Stimulated activated memory B cell treated with anti-CD40 and anti-IgM and Interleukin-4, amounts not matched to agents 10 μg/mL and 1 μg/mL and 100 μg/mL, for 72 hours (primary cell): ENCODE measurements at regions not wholly inside any gene's neighbourhood (a gene's known extent, or its start where the extent isn't known, plus 50 kb on each side); places are given as distances from the start of the nearest gene placed in this dataset.
"Not testable (repeated sequence)": the region's sequence is repeated elsewhere in the genome, so short reads cannot be mapped to it uniquely, and the experiment has no call there.

Source experiments
- ATAC-seq: fragments of 150-1000 bp; cut with Tn5 transposase; 2 replicates; pipeline ENCODE4 v1.10.0; 2021
- H3K27ac Mint-ChIP-seq: one replicate; pipeline ENCODE4 v1.8.0; 2022; ENCODE audit warnings: mild to moderate bottlenecking, mixed read lengths
- H3K27me3 Mint-ChIP-seq: one replicate; pipeline ENCODE4 v1.8.0; 2022; ENCODE audit warnings: mixed read lengths
- H3K36me3 Mint-ChIP-seq: one replicate; pipeline ENCODE4 v1.8.0; 2022; ENCODE audit warnings: mixed read lengths
- H3K4me1 Mint-ChIP-seq: one replicate; pipeline ENCODE4 v1.8.0; 2022; ENCODE audit warnings: mixed read lengths
- H3K4me3 Mint-ChIP-seq: one replicate; pipeline ENCODE4 v1.8.0; 2022; ENCODE audit warnings: mild to moderate bottlenecking, moderate library complexity, mixed read lengths
- H3K9me3 Mint-ChIP-seq: one replicate; pipeline ENCODE4 v1.8.0; 2022; ENCODE audit warnings: mixed read lengths

DNA sequence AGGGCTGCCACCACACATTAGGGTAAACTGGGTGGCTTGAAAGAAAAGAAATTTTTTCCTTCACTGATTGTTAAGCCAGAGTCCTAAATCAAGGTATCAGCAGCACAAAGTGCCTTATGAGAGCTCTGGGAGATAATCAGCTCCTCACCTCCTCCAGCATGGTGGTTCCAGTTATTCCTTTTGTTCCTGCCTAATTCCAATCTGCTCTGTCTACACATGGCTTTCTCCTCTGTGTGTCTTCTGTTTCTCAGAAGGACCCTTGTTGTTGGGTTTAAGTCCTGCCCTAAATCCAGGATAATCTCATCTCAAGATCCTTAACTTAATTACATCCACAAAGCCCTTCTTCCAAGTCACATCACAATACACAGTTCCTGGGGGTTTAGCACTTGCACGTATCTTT is 1352.0 kb upstream of the CDH9 start:
- ATAC-seq: no peak
- Mint-ChIP-seq H3K9me3 (peaks cover 2% of the 10 kb centered on the region), H3K27me3 (no peaks in the 10 kb centered on the region), H3K27ac (no peak overlapping the region), H3K4me3 (no peak overlapping the region), H3K36me3 (no peaks in the 10 kb centered on the region), H3K4me1 (no peaks in the 10 kb centered on the region)

DNA sequence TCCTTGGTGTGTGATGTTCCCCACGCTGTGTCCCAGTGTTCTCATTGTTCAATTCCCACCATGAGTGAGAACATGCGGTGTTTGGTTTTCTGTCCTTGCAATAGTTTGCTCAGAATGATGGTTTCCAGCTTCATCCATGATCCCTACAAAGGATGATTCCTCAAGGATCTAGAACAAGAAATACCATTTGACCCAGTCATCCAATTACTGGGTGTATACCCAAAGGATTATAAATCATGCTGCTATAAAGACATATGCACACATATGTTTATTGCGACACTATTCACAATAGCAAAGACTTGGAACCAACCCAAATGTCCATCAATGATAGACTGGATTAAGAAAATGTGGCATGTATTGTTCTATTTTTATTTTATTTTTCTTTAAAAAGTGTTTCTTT is 1351.3 kb upstream of the CDH9 start:
- ATAC-seq, H3K36me3 Mint-ChIP-seq, H3K4me3 Mint-ChIP-seq, H3K9me3 Mint-ChIP-seq, H3K4me1 Mint-ChIP-seq, H3K27ac Mint-ChIP-seq, H3K27me3 Mint-ChIP-seq: not testable (repeated sequence)

DNA sequence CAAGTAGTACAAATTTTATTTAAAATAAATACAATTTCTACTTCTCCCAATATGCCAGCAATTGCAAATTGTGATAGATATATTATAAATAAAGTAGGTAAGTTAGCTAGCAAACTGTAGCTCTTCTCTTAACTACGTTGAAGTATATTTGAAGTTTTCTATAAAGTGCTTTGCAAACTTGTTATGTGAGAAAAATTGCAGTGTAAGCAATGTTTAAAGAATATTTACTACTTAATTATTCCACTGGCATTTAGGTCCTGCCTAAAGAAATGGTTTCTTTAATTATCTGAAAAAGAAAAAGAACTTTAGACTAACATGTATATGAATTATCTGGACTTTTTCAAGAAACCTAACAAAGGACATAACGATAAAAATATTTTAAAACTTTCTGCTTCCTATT is 1350.0 kb upstream of the CDH9 start:
- H3K27ac Mint-ChIP-seq: no peak overlapping the region
- peaks cover 2% of the 10 kb centered on the region for H3K9me3 Mint-ChIP-seq

DNA sequence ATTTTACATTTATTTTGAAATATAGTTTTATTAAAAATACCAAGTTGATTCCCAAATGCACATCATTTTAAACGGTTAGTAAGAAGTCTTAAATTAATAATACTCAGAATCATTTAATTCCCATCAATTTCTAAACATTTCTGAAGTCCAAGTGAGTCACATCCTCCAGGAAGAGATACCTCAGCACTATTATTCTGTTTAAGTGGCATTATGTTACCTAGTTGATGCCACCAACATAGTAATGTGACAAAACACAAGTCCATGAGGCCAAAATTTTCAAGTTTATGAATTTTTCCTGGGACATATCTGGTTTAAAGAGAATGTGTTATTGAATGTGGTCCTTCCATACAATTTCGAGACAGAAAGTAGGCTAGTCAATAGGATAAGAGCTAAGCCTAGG is 1348.3 kb upstream of the CDH9 start:
- no peak overlapping the region for H3K27ac Mint-ChIP-seq

More for the DNA sequence above, 1350.0 kb upstream of the CDH9 start:
- Mint-ChIP-seq H3K4me1 (no peaks in the 10 kb centered on the region), H3K36me3 (no peaks in the 10 kb centered on the region), H3K27me3 (no peaks in the 10 kb centered on the region), H3K4me3 (no peak overlapping the region)
- ATAC-seq: no peak

DNA sequence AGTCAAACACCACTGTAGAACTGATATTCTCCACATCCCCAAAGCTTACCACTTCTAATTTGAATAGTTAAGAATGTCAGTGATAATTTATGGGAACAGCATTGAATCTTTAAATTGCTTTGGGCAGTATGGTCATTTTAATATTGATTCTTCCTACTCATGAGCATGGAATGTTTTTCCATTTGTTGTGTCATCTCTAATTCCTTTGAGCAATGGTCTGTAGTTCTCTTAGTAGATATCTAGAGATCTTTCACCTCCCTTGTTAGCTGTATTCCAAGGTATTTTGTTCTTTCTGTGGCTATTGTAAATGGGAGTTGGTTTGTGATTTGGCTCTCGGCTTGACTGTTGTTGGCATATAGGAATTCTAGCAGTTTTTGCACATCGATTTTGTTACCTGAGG is 1341.8 kb upstream of the CDH9 start:
- H3K36me3 Mint-ChIP-seq: no peaks in the 10 kb centered on the region
- H3K27ac Mint-ChIP-seq: no peak overlapping the region
- no peak for ATAC-seq
- H3K9me3 Mint-ChIP-seq: peaks cover 14% of the 10 kb centered on the region
- no peaks in the 10 kb centered on the region for H3K4me1 Mint-ChIP-seq
- H3K27me3 Mint-ChIP-seq: no peaks in the 10 kb centered on the region
- H3K4me3 Mint-ChIP-seq: no peak overlapping the region

More for the DNA sequence above, 1348.3 kb upstream of the CDH9 start:
- Mint-ChIP-seq H3K4me3 (no peak overlapping the region), H3K4me1 (no peaks in the 10 kb centered on the region), H3K9me3 (peaks cover 2% of the 10 kb centered on the region), H3K36me3 (no peaks in the 10 kb centered on the region), H3K27me3 (no peaks in the 10 kb centered on the region)
- ATAC-seq: no peak

DNA sequence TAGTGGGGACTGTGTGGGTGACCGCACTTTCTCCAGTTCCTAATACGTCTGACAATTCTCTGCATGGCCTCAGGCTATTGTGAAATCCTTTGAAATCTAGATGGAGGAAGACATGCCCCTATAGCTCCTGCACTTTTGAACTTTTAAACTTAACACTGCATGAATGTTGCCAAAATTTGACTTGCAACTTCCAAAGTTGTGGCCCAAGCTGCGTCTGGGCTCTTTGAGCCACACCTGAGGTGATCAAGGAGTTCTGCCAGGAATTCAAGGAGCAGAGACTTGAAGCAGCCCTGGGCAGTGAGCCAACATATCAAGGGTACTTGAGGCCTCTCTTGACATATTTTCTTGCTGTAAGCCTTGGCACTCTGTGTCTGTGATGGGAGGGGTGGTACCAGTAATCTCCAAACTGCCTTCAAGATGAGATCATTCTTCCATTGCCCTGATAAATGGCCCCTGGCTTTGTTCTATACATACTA is 1336.1 kb upstream of the CDH9 start:
- Mint-ChIP-seq H3K36me3 (no peaks in the 10 kb centered on the region), H3K4me1 (no peaks in the 10 kb centered on the region), H3K27ac (no peak overlapping the region), H3K4me3 (no peak overlapping the region), H3K27me3 (no peaks in the 10 kb centered on the region), H3K9me3 (peaks cover 13% of the 10 kb centered on the region)
- ATAC-seq: no peak

DNA sequence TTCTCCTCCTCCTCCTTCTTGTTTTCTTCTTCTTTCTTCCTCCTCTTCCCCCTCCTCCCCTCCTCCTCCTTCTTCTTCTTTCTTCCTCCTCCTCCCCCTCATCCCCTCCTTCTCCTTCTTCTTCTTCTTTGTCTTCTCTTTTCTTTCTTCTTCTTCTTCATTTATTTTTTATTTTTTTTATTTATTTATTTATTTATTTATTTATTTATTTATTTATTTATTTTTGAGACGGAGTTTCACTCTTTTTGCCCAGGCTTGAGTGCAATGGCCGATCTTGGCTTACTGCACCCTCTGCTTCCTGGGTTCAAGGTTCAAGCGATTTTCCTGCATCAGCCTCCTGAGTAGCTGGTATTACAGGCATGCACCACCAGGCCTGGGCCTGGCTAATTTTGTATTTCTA is 1332.5 kb upstream of the CDH9 start:
- H3K36me3 Mint-ChIP-seq: no peaks in the 10 kb centered on the region
- no peaks in the 10 kb centered on the region for H3K4me1 Mint-ChIP-seq
- H3K27me3 Mint-ChIP-seq: no peaks in the 10 kb centered on the region
- ATAC-seq: no peak
- H3K27ac Mint-ChIP-seq: no peak overlapping the region
- peaks cover 7% of the 10 kb centered on the region for H3K9me3 Mint-ChIP-seq
- no peak overlapping the region for H3K4me3 Mint-ChIP-seq

DNA sequence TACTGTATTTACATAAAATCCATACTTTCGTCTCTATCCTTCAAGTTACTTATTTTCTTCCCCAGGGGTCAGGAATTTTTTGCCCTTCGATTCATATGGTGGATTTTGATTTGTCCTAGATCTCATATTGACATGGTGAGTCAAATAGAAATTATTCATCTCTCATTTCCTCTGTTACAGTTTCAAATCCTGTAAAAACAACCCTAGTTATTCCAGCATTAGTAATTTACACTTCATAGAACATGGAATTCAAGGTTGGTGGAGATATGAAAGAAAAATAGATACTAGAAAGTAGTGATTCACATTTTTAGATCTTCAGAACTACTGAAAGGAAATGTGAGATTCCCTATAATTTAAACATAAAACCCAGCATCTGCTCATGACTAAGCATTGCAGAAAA is 1331.0 kb upstream of the CDH9 start:
- no peaks in the 10 kb centered on the region for H3K36me3 Mint-ChIP-seq
- H3K27ac Mint-ChIP-seq: no peak overlapping the region
- H3K27me3 Mint-ChIP-seq: no peaks in the 10 kb centered on the region
- no peaks in the 10 kb centered on the region for H3K4me1 Mint-ChIP-seq
- ATAC-seq: no peak
- H3K4me3 Mint-ChIP-seq: no peak overlapping the region
- H3K9me3 Mint-ChIP-seq: peaks cover 7% of the 10 kb centered on the region

DNA sequence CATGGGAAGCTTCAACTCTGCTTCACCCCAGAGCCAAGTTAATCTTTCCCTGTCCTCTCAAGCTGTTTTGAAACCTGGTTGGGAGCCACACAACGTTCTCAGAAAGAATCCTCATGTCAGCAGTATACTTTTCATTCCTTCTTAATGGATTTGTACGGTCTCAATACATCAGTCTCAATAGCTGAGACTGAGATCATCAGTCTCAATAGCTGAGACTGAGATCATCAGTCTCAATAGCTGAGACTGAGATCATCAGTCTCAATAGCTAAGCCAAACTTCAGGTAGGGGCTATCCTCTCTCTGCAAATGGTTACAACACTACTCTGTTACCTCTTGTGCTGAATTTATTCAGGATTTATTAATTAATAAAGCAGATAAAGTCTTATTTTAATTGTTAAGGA is 1317.4 kb upstream of the CDH9 start:
- ATAC-seq: no peak
- Mint-ChIP-seq H3K36me3 (no peaks in the 10 kb centered on the region), H3K27ac (no peak overlapping the region), H3K4me1 (no peaks in the 10 kb centered on the region), H3K9me3 (peaks cover 13% of the 10 kb centered on the region), H3K27me3 (no peaks in the 10 kb centered on the region), H3K4me3 (no peak overlapping the region)

DNA sequence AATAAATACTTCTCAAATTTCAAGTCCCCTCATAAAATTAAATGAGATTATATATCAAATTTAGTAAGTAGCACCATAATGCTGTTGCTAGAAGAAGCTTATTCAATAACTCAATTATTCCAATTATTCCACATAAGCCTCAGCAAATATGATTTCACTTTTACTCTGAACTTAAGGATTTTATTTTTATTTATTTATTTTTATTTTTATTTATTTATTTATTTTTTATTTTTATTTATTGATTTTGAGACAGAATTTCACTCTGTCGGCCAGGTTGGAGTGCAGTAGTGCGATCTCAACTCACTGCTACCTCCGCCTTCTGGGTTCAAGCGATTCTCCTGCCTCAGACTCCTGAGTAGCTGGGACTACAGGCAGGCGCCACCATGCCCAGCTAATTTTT is 1308.3 kb upstream of the CDH9 start:
- Mint-ChIP-seq H3K27me3 (no peaks in the 10 kb centered on the region), H3K9me3 (peaks cover 4% of the 10 kb centered on the region), H3K4me3 (no peak overlapping the region), H3K4me1 (no peaks in the 10 kb centered on the region), H3K27ac (no peak overlapping the region), H3K36me3 (no peaks in the 10 kb centered on the region)
- ATAC-seq: no peak

DNA sequence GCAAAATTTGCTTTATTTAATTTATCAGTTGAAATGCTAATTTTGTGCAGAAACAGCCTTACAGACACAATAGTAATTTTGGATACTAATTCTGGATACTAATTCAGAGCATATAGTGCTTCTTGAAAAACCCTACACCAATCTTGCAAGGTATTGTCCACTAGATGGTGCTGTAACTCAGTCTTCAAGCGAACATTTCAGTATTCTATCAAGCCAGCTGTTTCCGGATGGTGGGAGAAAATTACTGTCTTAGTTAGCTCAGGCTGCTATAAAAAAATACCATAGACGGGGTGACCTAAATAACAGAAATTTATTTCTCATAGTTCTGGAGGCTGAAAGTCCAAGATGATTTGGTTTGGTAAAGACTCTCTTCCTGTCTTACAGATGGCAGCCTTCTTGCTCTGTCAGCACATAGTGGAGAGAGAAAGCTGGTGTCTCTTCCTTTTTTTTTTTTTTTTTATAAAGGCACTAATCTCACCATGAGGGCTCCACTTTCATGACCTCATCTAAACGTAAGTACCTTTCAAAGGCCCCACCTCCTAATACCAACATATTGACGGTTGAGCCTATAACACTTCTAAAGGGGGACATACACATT is 1306.5 kb upstream of the CDH9 start:
- Mint-ChIP-seq H3K4me3 (no peak overlapping the region), H3K27ac (no peak overlapping the region), H3K27me3 (no peaks in the 10 kb centered on the region), H3K4me1 (no peaks in the 10 kb centered on the region), H3K36me3 (no peaks in the 10 kb centered on the region), H3K9me3 (no peaks in the 10 kb centered on the region)
- no peak for ATAC-seq

DNA sequence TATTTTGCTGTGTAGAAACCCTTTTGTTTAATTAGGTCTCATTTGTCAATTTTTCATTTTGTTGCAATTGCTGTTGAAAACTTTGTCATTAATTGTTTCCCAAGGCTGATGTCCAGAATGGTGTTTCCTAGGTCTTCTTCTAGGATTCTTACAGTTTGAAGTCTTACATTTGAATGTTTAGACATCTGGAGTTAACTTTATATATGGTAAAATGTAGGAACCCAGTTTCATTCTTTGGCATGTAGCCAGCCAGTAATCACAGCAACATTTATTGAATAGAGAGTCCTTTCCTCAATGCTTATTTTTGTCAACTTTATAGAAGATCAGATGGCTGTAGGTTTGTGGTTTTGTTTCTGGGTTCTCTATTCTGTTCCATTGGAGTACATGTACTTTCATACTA is 1290.8 kb upstream of the CDH9 start:
- H3K27me3 Mint-ChIP-seq: no peaks in the 10 kb centered on the region
- no peak for ATAC-seq
- no peak overlapping the region for H3K27ac Mint-ChIP-seq
- H3K9me3 Mint-ChIP-seq: peaks cover 3% of the 10 kb centered on the region
- no peaks in the 10 kb centered on the region for H3K4me1 Mint-ChIP-seq
- no peaks in the 10 kb centered on the region for H3K36me3 Mint-ChIP-seq
- no peak overlapping the region for H3K4me3 Mint-ChIP-seq

DNA sequence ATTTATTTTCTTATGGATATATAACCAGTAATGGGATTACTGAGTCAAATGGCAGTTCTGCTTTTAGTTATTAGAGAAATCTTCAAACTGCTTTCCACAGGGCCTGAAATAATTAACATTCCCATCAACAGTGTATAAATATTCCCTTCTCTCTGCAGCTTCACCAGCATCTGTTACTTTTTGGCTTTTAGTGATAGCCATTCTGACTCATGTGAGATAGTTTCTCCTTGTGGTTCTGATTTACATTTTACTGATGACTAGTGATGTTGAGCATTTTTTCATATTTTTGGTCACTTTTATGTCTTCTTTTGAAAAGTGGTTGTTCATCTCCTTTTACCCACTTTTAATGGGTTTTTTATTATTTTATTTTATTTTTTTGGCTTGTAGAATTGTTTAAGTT is 1290.3 kb upstream of the CDH9 start:
- H3K9me3 Mint-ChIP-seq: peaks cover 3% of the 10 kb centered on the region
- no peaks in the 10 kb centered on the region for H3K27me3 Mint-ChIP-seq
- no peaks in the 10 kb centered on the region for H3K36me3 Mint-ChIP-seq
- H3K4me1 Mint-ChIP-seq: no peaks in the 10 kb centered on the region
- no peak for ATAC-seq
- H3K4me3 Mint-ChIP-seq: no peak overlapping the region
- H3K27ac Mint-ChIP-seq: no peak overlapping the region

DNA sequence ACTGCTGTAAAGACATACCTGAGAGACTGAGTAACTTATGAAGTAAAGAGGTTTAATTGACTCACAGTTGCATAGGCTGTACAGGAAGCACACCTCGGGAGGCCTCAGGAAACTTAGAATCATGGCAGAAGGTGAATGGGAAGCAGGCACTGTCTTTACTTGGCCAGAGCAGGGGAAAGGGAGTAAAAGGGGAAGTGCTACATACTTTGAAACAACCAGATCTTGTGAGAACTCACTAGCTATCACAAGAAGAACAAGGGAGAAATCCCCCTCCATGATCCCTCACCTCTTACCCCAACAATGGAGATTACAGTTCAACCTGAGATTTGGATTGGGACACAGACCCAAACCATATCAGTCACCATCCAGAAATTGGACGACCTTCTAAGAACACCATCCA is 1285.8 kb upstream of the CDH9 start:
- ATAC-seq: no peak
- Mint-ChIP-seq H3K36me3 (no peaks in the 10 kb centered on the region), H3K27me3 (no peaks in the 10 kb centered on the region), H3K4me1 (no peaks in the 10 kb centered on the region), H3K4me3 (no peak overlapping the region), H3K27ac (no peak overlapping the region), H3K9me3 (no peaks in the 10 kb centered on the region)

DNA sequence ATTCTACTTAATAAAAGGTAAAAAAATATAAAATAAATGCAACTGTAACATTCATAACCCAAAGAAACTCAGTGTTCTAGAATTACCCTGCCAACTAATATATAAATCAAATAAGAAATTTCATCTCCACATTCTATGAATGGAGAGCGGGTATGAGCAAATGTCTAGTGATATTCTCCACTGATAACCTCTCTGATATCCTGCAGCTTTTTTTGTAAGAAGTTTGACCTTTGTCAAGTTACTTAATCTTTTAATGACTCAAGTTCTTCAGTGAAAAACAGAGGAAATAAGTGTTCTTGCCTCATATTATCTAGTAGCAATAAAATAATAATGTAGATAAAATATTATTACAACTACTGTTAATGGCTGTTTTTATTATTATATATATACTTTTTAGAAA is 1275.6 kb upstream of the CDH9 start:
- Mint-ChIP-seq H3K27me3 (no peaks in the 10 kb centered on the region), H3K9me3 (peaks cover 2% of the 10 kb centered on the region), H3K4me1 (no peaks in the 10 kb centered on the region), H3K4me3 (no peak overlapping the region), H3K27ac (no peak overlapping the region), H3K36me3 (no peaks in the 10 kb centered on the region)
- ATAC-seq: no peak

DNA sequence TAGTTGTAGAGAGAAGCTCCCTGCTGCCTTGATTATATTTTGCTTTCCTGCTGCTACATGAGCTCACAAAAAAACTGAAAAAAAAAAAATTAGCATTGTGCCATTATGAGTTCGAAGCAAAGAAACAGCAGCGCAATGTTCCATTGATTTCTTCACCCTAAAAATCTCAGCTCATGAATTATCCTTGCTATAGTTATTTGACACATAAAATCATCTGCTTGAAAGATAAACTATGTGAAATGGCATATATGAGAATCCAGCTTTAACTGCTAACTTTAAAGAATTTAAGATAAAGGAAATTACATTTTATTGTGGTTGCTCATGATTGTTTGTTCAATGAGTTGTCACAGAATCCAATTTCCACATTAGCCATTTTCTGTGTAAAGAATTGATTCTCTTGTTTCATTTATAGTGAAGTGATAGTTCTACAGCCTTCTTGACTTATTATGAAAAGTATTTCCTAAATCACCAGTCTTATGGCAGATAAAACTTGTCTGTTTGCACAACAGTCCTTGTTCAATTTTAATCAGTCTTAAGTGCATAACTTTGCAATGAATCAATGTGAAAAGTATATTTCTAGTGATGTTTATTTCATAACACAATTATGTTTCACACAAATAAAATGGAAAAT is 1275.0 kb upstream of the CDH9 start:
- Mint-ChIP-seq H3K36me3 (no peaks in the 10 kb centered on the region), H3K9me3 (peaks cover 2% of the 10 kb centered on the region), H3K4me3 (no peak overlapping the region), H3K27ac (no peak overlapping the region), H3K4me1 (no peaks in the 10 kb centered on the region), H3K27me3 (no peaks in the 10 kb centered on the region)
- no peak for ATAC-seq
